ENCODE measurements at regions not wholly inside any gene's neighbourhood (a gene's known extent, or its start where the extent isn't known, plus 50 kb on each side); places are given as distances from the start of the nearest gene placed in this dataset.
A peak's percentile ranks its signal among the peaks of the same experiment; 100 is the strongest.

DNA sequence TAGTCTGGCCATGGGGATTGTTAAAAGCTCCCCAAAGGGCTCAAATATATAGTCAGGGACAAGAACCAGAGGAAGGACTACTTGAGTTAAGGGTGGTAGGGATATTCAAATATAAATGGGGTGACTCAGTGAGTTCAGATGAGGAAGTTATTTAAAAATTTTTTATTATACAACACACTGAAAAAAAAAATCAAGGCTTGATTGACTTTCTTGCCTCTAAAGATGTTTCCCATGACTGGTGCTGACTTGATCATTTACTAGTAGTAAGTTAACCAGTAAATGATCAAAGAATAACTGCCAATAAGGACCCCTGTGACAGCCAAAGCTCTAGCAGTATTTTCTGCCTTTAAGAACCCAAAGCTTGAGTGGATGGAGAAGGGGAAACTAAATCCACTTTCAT is 357.6 kb upstream of the NR5A2 start:
- no peak for DNase-seq

DNA sequence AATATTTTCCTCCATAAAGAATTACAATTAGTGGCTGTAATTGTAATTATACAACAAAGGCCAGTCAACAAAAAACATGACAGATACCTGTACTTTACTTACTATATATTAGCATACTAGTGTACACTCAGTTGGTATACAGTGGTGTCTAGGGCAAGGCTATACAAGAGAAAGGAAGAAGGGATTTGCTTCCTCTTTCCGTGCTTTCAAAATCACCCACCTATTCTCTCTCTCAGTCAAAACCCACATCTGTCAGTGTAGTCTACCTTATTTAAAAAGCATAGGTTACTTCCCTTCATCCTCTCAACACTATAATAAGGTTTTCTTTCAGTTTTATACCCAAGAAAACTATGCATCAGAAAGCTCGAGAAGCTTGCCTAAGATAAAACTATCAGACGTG is 355.8 kb upstream of the NR5A2 start:
- DNase-seq: no peak

DNA sequence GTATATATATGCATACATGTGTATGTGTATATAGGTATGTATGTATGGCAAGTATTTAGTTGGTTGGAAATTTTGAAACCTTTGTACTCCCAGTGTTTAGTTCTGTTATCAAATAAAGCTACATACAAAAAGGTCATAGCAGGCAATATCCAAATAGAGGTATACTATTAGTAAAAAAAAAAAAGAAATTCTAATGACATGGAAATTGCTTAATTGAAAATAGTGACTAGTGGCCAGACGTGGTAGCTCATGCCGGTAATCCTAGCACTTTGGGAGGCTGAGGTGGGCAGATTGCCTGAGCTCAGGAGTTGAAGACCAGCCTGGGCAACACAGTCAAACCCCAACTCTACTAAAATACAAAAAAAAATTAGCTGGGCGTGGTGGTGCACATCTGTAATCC is 351.6 kb upstream of the NR5A2 start:
- no peak for DNase-seq

DNA sequence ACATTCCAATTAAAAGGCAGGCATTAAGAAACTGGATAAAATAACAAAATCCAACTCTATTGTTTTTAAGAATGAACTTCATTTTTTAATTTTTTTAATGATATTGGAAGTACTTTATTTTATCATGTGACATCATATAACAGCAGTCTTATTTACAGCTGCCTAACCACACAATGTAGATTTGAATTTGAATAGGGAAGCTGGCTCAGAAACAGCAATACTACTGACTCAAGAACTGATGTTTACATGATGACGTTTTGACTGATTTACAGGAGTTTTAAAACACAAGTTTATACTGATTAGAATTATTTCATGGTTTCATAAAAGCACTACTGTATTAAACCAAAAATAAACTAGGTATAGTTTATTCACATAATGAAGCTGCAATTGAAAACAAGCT is 348.7 kb upstream of the NR5A2 start:
- no peak for DNase-seq

DNA sequence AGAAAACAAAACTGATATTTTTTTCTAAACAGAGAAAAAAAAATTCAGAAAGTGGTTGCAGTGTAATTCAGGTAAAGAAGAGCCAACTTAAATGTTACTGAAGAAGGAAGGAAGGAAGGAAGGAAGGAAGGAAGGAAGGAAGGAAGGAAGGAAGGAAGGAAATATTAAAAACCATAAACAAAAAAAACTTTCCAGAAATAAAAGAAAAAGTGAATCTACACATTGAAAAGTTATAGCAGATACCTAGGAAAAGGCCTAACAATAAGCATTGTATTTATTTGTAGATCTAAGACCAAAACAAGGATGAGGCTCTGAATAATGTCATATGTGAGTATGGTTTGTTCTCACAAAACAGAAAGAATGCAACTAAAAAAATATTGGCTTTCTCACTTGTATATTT is 345.4 kb upstream of the NR5A2 start:
- no peak for DNase-seq

DNA sequence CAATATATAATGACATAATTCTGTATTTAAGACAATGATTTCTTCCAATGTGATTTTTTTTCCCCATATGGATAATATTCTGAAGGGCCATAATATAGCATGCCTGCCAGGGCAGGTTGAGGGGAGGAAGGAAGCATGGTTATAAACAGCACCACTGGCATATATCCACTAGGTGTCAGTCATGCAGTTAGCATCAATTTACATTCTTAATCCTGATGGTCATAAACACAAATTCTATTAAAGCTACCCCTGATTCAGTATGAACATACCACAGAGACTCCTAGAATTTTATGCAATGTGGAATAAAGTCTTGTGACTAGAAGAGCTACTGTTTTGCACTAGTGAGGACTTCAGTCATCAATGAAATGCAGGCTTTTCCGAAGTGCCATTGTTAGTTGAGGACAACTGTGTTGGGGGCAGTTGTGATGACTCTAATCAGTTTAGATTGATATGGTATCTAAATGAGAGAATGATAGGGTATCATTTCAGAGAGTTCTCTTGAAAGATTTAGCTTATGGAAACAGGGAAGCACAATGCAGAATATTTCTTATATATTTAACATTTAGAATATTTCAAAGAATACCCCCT is 342.7 kb upstream of the NR5A2 start:
- peak; percentile 56 for DNase-seq

DNA sequence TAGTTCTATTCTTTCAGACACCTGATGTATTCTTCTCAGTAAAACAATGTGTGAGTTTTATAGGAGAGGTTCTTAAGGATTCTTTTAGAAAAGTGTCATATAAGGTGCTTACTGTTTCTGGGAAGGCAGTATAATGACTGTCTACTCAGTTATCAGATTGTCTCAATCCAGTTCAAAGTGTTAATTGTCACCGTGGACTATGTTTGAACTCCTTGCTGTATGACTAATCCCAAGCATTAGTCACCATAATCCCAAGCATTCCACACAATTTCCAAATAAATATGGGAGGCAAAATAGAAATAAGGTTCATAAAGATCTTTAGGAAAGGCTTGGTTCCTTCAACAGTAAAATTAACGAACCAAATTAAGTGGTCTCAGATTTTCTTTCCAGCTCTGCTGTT is 342.1 kb upstream of the NR5A2 start:
- no peak for DNase-seq

DNA sequence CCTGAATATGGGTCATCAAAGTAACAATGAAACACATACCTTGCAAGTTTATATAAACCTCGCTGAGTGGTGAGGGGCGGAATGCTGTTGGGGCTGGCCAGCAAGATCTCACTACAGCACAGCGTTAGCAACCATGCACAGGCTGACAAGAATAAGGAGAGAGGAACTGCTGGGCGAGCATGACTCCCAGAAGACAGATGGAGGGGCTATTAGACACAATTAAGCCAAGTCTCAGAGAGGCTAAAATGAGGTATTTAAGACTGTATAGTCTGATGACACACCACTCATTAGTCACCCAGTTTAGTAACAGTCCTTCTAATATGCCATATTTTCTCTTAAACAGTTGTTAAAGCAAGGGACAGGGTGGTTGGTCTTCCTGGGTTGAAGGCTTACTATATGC is 340.2 kb upstream of the NR5A2 start:
- DNase-seq: no peak

DNA sequence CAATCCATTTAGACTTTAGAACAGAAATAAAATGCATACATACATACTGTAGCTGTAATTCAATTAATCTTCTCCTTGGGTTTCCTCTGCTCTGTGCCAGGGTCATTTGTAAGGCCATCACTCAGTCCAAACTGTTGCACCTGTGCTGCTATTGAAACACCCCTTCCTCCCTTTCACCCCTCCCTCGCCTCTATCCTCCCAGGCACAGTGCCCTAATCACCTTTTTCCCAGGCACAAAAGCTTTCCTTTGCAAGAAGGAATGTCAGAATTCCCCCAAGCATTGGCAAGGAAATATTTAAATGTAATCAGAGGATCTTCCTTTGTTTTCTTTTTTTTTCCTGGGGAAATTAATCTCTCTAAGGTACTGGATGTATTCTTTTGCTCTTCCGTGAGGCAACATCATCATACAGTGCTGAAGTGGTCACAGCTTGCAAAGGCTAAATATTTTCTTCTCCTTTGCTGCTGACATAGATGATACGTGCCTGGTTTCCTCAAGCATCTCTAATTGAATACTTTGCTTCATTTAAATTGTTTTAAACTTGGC is 339.3 kb upstream of the NR5A2 start:
- no peak for DNase-seq

DNA sequence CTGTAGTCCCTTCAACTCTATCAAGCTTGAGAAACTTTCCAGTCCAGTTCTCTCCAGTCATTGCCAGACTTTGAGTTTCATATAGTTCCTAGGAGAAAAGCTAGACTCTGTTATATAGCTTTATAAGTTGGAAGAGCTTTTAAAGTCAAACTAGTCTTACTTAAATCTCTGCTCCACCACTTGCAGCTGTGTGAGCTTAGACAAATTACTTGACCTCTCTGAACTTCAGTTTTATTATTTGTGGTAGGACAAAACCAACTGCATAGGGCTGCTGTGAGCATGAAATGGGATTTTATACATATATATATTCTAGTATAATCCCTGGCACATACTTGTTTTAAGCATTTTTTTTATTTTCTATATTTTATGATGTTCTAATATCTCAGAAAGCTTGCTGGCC is 338.7 kb upstream of the NR5A2 start:
- DNase-seq: no peak

DNA sequence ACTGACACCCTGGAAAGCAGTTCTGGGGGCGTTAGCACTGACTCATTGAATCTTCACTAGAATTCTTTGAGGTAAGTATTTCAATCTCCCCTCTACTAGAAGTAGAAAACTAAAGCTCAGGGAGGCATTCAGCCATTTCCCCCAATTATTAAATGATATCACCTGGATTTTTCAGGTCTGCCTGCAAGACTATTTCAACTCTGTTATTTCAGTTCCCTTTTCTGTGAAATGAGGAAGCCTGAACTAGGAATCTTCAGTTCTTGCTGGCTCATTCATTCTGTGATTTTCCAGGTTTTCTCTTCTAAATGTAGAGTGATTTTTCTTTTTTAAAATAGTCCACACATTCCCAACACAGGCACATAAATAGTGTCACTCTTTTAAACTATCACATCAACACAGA is 337.0 kb upstream of the NR5A2 start:
- no peak for DNase-seq

DNA sequence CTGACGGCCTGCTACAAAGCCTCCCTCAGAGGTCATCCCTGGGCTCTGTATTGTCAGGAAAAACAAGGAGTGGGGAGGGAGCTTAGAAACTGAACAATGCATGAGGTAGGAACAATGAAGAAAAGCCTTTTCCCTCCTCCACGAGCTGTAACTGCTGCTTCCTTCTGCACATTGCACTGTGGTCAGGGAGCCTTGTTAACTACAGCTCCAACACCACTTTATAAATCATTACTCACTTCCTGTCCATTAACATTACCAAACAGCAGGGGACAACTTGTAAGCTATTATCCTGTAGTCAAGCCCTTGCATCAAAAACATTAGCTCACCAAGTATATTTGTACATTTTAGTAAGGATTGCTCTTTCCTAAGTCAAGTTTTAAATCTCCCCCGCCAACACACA is 336.0 kb upstream of the NR5A2 start:
- no peak for DNase-seq

DNA sequence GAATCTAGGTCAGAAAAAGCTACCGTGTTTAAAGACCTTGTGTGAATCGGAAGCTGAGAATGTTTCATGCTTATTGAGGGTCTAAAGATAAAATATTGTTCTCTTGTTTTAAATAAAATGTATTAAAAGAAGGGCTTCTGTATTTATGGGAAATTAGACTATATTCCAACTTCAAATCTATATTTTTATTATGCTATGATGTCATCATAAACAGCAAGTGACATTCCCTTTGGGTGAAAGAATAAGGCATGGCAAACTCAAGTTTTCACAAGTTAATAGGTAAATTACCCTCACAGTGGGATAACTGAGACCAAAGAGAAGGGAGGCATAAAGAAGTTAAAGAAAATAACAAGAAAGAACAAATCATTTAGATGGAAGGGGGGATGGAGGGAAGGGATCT is 333.8 kb upstream of the NR5A2 start:
- no peak for DNase-seq

DNA sequence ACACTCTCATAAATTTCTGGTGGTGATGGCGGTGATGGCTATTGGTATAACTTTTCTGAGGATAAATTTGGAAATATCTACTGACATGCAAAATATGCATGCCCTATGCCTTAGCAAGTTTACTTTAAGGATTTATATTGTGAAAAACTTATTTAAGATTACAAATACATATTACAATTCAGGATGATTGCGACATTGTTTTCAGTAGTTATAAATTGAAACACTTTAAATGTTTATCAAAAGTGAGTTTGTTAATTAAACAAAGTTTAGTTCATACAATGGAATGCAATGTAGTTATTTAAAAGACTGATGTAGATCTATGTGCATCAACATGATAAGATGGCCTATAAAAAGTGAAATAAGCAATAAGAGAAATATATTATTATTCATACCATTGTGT is 331.3 kb upstream of the NR5A2 start:
- DNase-seq: no peak

DNA sequence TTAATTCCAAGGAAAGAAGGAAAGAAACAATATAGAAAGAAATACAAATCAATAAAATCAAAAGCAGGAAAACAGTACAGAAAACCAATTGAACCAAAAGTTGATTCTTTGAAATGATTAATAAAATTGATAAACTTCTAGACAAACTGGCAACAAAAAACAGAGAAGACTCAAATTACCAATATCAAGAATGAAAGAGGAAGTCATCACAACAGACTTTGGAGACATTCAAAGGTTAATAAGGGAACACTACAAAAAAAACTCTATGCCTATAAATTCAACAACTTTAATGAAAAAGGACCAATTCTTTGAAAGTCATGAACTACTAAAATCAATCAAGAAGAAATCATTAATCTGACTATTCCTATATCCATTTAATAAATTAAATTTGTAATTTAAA is 329.3 kb upstream of the NR5A2 start:
- no peak for DNase-seq

DNA sequence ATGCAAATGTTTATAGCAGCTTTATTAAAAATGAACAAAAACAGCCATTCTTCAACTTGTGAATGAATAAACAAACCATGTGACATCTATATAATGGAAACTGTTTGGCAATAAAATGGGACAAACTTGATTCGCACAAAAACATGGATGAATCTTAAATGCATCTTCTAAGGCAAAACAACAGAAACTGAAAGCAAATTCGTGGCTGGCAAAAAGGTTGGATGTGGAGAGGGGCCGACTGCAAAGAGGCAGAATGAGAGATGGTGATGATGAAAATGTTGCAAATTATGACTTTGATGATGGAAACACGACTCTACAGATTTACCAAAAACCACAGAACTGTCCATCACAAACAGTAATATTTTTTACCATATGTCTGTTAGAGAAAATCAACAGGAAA is 327.0 kb upstream of the NR5A2 start:
- DNase-seq: no peak

DNA sequence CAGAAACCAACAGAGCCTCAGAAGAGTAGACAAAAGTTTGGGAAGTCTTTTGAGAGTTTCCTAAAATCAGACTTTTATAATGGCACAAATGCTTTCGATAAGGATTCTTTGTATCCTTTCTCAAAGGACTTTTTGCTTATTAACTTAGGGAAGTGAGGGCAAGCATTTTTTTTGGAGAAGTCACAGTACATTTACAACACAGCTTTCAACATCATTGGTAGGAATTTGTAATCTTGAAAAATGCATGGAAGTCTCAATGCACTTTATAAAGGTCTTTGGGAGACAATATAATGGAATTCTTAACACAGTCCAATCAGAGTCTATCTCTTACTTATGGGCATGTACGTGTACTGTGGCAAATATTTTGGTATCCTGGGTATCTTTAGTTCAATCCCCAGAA is 325.8 kb upstream of the NR5A2 start:
- DNase-seq: no peak

DNA sequence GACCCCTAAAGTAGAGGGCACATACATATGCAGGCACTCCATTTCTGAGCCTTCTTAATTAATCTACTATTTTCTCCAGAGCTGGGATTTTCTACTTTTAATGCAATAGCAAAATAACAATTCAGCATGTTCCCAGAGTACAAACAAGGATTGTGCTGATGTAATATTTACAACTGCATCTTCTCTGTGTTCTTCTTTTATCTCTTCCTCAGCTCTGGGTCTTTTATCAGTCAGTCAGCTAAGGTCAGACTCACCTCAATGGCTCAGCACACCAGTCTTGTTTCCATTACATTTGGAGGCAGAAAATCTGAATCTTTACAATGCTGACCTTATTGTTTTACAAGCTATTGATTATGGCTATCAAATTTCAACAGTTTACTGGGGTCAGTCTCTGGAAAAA is 323.3 kb upstream of the NR5A2 start:
- DNase-seq: no peak

DNA sequence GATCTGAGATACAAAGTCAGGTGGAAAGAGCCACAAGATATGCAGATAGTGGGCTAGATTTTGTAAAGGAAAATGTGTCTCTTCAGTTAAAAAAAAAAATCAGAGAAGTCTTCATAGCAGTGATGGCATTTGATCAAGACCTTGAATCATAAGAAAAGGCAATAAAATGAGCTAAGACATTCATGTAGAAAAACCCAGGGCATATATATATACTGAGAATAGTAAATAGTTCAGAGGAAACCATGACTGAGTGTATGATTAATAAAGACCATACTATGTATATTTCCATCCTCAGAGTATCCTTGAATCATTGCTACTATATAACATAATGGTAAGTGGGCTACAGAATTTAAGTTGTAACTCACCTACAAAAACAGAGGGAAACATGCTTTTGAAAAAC is 321.7 kb upstream of the NR5A2 start:
- DNase-seq: no peak

DNA sequence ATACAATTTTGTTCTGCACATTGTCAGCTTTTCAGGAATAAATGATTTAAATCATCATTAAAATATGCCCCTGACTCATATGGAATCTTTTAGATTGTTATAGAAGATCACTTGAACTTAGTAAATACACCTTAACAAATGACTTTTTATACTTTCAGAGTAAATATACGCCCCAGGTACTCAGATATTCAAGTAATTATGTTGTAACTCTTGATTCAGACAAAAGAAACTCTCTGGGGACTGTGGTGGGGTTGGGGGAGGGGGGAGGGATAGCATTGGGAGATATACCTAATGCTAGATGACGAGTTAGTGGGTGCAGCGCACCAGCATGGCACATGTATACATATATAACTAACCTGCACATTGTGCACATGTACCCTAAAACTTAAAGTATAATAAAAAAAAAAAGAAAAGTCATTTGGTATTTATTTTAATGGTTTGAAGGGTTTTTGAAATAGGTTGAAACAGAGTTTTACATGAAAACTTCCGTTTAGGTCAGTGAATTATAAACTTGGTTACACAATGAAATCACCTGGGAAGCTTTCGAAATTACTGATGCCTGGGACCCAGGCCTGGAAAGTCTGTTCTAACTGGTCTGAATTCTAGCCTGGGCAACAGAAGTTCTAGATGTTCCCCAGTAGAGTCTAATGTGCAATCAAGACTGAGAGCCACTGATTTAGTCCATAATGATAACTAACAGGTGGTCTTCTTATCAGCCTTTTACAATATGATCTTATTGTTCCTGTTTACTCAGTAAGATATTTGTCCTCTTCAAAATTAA is 320.5 kb upstream of the NR5A2 start:
- DNase-seq: no peak

DNA sequence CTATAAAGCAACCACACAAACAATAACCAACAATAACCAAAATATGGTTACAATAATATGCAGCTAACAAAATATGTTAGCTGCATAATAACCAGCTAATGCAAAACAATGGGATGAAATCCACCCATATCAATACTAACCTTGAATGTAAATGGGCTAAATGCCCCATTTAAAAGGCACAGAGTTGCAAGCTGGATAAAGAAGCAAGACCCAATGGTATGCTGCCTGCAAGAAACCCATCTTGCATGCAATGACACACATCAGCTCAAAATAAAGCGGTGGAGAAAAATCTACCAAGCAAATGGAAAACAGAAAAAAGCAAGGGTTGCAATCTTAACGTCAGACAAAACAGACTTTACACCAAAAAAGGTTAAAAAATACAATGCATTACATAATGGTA is 316.5 kb upstream of the NR5A2 start:
- no peak for DNase-seq

DNA sequence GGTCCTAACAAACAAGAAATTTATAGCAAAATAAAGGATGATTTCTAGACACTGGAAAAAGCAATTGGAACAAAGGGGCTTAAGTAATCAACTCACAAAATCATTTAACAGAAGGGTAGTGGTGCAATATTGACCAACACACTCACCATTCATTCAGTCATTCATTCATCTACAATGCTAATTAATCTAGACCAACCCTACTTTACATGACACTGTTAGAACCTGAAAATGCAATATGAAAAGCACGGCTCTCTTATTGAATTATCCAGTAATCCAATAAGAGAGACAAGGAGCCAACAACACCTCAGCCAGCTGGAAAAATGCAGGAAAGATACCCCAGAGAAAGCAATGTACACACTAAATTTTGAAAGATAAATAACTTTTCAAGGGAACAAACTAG is 310.8 kb upstream of the NR5A2 start:
- DNase-seq: no peak

DNA sequence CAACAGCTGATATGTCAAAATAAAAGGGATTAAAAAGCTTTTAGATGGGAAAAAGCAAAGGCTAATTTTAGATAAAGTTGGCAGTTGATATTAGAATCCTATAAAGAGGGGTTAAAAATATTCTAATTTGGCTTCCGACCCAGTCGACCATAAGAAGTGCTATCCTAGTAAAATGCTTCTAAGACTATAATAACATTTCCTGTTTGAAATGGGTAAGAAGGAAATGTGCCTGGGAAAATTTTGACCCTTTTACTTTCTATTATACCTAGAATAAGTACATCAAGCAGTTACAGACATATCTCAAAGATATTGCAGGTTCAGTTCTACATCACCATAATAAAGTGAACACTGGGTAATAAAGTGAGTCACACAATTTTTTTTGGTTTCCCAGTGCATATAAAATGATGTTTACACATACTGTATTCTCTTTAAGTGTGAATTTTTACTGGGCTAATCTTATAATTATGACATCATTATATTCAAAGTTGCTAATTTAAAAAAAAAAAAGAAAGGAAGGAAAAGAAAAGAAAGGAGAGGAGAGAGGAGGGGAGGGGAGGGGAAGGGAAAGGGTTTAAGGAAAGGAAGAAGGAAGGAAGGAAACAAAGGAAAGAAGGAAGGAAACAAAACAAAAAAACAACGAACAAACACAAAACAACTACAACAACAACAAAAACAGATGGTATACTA is 308.2 kb upstream of the NR5A2 start:
- DNase-seq: no peak

DNA sequence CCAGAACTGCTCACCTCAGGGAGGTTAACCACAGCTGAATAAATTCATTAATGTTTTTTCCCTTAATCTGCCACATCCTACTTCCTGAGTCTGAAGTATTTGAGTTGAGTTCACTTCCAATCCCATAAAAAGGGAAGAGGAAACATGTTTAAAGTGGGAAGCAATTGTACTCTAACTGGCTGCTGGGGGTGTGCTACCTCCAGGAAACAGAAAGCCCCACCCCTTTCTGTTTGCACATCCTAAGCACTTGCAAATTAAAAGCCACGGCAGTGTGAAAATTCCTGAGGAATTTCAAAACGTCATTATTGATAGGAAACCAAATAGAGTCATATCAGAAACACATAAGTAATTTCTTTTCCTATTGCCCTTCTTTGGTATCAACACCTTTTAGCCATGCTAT is 307.0 kb upstream of the NR5A2 start:
- DNase-seq: no peak

All from NCI-H1048 (cell line).